Type B pancreatic cell (in vitro differentiated cells): ENCODE measurements at regions not wholly inside any gene's neighbourhood (a gene's known extent, or its start where the extent isn't known, plus 50 kb on each side); places are given as distances from the start of the nearest gene placed in this dataset.

Source experiments
- DNase-seq: peaks from one replicate; pipeline ENCODE4 v3.0.0; 2021; ENCODE audit warnings: mixed read lengths; ENCODE audit not compliant: unreplicated experiment; ENCODE audit errors: extremely low spot score
- H3K27ac Mint-ChIP-seq: 2 replicates; pipeline ENCODE4 v1.8.0; 2021; ENCODE audit warnings: mild to moderate bottlenecking, mixed read lengths
- H3K27me3 Mint-ChIP-seq: 2 replicates; pipeline ENCODE4 v1.8.0; 2021; ENCODE audit warnings: mixed read lengths
- H3K36me3 Mint-ChIP-seq: 2 replicates; pipeline ENCODE4 v1.8.0; 2021; ENCODE audit warnings: mixed read lengths
- H3K4me1 Mint-ChIP-seq: one replicate; pipeline ENCODE4 v1.8.0; 2021; ENCODE audit warnings: mixed read lengths; ENCODE audit not compliant: unreplicated experiment
- H3K4me3 Mint-ChIP-seq: 2 replicates; pipeline ENCODE4 v1.8.0; 2021; ENCODE audit warnings: mild to moderate bottlenecking, mixed read lengths
- H3K9me3 Mint-ChIP-seq: 2 replicates; pipeline ENCODE4 v1.8.0; 2021; ENCODE audit warnings: mixed read lengths
- TF ChIP-seq, protein P1 (sequence below): fragments of 200-600 bp; sonication (generic); conservative IDR thresholded peaks from 2 replicates; pipeline ENCODE4 v1.5.0; 2021; ENCODE audit warnings: antibody characterized with exemption, mild to moderate bottlenecking

- no peak overlapping the region for H3K4me3 Mint-ChIP-seq
- H3K36me3 Mint-ChIP-seq, result peaks cover 4% of the 10 kb centered on the region
Measured at GRCh38 chr12:102629262-102629888, 149.0 kb upstream of the IGF1 start.

GRCh38 chr12:102625819-102626218 lies 145.5 kb upstream of the IGF1 start:
- Mint-ChIP-seq H3K9me3 (peaks cover 15% of the 10 kb centered on the region), H3K27ac (no peak overlapping the region), H3K4me3 (no peak overlapping the region), H3K4me1 (peaks cover 5% of the 10 kb centered on the region), H3K27me3 (no peaks in the 10 kb centered on the region), H3K36me3 (peaks cover 4% of the 10 kb centered on the region)
- TF ChIP-seq, protein P1, sequence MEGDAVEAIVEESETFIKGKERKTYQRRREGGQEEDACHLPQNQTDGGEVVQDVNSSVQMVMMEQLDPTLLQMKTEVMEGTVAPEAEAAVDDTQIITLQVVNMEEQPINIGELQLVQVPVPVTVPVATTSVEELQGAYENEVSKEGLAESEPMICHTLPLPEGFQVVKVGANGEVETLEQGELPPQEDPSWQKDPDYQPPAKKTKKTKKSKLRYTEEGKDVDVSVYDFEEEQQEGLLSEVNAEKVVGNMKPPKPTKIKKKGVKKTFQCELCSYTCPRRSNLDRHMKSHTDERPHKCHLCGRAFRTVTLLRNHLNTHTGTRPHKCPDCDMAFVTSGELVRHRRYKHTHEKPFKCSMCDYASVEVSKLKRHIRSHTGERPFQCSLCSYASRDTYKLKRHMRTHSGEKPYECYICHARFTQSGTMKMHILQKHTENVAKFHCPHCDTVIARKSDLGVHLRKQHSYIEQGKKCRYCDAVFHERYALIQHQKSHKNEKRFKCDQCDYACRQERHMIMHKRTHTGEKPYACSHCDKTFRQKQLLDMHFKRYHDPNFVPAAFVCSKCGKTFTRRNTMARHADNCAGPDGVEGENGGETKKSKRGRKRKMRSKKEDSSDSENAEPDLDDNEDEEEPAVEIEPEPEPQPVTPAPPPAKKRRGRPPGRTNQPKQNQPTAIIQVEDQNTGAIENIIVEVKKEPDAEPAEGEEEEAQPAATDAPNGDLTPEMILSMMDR, result no peak
- no peak for DNase-seq

More at GRCh38 chr12:102629262-102629888, 149.0 kb upstream of the IGF1 start:
- H3K4me1 Mint-ChIP-seq, result peaks cover 5% of the 10 kb centered on the region
- peaks cover 15% of the 10 kb centered on the region for H3K9me3 Mint-ChIP-seq
- TF ChIP-seq, protein P1, result no peak
- no peak overlapping the region for H3K27ac Mint-ChIP-seq
- DNase-seq, result no peak
- H3K27me3 Mint-ChIP-seq, result no peaks in the 10 kb centered on the region

DNA sequence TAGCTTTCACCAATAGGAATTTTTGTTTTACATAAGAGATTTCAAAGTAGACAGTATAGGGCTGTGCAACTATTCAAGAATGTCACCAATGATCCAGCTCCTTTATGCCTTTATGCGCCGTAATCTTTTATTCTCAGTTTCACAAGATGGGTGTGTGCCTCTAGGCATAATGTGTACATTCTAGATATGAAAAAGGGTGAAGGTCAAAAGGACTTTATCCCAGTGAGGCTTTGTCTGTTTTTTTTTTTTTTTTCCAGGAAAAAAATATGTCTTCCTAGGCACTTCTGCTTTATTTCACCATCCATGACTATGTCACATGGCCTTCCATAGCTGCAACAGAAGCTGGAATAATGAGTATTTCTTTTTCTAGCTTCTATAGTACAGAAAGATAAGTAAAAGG lies 142.3 kb upstream of the IGF1 start:
- DNase-seq, result no peak
- no peak overlapping the region for H3K4me3 Mint-ChIP-seq
- no peak overlapping the region for H3K27ac Mint-ChIP-seq
- peaks cover 3% of the 10 kb centered on the region for H3K27me3 Mint-ChIP-seq
- H3K4me1 Mint-ChIP-seq, result peaks cover 8% of the 10 kb centered on the region
- H3K36me3 Mint-ChIP-seq, result no peaks in the 10 kb centered on the region
- H3K9me3 Mint-ChIP-seq, result peaks cover 11% of the 10 kb centered on the region
- TF ChIP-seq, protein P1, result no peak

DNA sequence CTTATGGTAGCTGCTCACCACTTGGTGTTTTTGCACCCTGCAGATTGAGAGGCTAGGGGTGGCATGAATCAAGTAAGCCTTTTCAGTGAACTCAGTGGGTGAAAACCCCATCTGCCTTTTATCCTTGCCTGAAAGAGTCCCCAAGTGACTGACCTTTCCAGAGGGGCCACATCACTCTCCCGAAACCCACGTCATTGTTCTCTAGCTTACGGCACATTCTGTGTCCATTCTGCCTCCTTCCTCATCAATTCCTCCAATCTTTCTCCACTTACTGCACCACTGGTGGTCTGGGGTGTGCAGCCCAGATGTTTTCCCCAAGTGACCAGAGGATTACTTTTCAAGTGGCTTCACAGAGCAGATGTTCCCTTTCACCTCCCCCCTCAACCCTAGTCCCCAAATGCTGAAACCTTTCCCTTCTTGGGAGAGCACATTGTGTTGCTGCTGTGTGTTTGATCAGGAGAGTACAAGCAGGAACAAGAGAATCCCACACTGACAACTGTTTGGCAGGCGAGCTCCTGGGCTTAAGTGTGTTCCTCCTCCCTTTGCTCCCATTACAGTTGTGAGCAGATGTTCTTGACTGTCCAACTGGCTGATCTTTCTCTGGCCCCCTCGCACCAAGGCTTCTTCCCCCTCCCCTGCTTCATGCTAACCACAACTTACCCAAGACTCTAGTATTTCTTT lies 138.0 kb upstream of the IGF1 start:
- H3K4me1 Mint-ChIP-seq, result peaks cover 3% of the 10 kb centered on the region
- H3K27ac Mint-ChIP-seq, result no peak overlapping the region
- peaks cover 3% of the 10 kb centered on the region for H3K27me3 Mint-ChIP-seq
- no peak for DNase-seq
- no peaks in the 10 kb centered on the region for H3K36me3 Mint-ChIP-seq
- no peak overlapping the region for H3K4me3 Mint-ChIP-seq
- peaks cover 6% of the 10 kb centered on the region for H3K9me3 Mint-ChIP-seq
- TF ChIP-seq, protein P1, result no peak

DNA sequence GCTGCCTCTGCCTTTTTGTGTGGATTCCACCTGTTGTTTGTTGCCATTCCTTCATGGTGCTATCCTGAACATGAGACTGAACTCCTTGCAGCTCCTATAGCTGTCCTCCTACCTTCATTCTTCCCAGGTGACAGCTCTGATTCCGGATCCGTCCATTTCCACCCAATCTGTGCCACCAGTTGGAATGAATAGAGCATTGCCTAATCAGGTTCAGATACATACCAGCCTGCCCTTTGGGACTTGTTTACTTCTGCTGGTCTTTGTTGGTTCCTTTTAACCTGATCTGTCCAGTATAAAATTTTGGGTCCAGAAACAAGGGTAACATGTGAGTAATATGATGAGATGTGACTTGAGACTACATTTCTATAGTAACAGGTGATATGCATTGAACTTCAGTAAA lies 136.3 kb upstream of the IGF1 start:
- peaks cover 6% of the 10 kb centered on the region for H3K9me3 Mint-ChIP-seq
- peaks cover 3% of the 10 kb centered on the region for H3K4me1 Mint-ChIP-seq
- TF ChIP-seq, protein P1, result no peak
- H3K36me3 Mint-ChIP-seq, result no peaks in the 10 kb centered on the region
- H3K27ac Mint-ChIP-seq, result no peak overlapping the region
- H3K27me3 Mint-ChIP-seq, result peaks cover 3% of the 10 kb centered on the region
- no peak for DNase-seq
- no peak overlapping the region for H3K4me3 Mint-ChIP-seq
